HG03159 (cell line): ENCODE measurements at regions not wholly inside any gene's neighbourhood (a gene's known extent, or its start where the extent isn't known, plus 50 kb on each side); places are given as distances from the start of the nearest gene placed in this dataset.

Experiments used
- ATAC-seq: cut with Tn5 transposase; IDR thresholded peaks from one replicate; pipeline ENCODE4 v1.9.1; 2021; ENCODE audit warnings: mild to moderate bottlenecking, moderate library complexity; ENCODE audit not compliant: unreplicated experiment

DNA sequence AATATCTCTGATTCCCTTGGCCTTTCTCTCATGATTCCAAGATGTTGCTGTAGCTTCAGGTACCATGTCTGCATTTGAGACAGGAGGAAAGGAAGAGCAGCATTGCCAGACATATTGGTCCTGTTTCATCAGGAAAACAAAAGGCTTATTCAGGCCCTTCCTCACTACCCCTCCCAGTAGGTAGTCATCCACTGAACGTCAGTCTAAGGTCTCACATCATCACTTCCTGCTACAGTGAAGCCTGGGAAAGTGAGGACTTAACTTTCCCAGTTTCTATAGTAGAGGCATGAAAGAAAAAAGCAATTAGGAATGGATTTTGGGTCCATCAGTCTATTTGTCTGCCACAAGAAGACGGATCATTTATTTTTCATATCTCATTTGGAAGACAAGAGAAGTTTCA lies 85.7 kb upstream of the SOX4 start:
- no peak for ATAC-seq

DNA sequence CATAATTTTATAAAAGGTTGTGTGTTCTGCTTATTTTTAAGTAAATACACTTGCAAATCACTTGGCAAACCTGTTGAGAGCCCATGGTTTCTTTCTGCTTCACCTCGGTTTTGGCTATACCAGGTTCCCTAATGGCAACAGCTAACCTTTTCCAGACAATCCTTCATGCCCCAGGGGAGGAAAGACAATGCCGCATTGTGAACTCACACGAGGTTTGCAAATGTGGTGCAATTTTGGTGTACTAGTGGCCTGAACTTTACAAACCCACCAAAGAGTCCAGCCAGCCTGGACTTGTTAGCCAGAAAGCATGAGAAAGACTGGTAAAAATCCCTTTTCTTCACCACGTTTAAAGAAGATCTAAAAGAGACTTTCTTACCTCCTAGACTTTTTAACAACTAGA lies 84.8 kb upstream of the SOX4 start:
- ATAC-seq, result no peak

- ATAC-seq, result no peak
Observed at GRCh38 chr6:21511891-21512550, 81.5 kb upstream of the SOX4 start.

GRCh38 chr6:21514288-21514687 lies 79.3 kb upstream of the SOX4 start:
- no peak for ATAC-seq

DNA sequence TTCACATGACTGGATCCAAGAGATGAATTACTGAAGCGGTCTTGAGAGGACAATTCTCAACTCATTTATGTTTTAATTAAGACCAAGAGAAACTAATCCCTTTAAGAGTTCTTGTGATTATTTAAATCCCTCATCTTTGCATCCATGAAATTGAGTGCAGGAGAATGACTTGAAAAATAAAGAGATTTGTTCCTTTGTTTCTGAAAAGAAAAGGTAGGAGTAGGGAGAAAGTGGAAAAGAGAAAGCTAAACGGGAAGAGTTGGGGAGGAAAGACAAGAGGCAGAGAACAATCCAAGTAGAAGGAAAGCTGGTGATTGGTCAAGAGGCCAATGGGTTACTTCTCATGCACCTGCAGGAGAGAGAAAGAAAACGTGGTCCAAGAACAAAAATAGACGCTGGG lies 75.2 kb upstream of the SOX4 start:
- no peak for ATAC-seq

DNA sequence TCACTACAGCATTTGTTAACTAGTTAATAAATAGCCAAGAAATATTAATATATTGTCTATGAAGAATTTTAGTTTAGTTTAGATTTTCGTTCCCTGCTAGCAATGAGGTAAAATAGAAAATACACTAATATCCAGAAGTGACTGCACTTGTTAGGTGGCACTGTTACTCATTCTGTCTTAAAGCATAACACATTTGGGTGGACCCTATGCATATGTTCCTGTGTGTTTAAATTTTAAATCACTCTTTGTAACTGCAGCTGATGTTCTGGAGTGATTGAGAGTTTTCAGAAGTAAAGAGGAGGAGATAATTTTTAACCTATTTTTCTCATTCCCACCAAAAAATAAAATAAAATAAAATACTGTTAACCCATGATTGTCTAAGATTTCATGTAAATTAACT lies 73.9 kb upstream of the SOX4 start:
- no peak for ATAC-seq

DNA sequence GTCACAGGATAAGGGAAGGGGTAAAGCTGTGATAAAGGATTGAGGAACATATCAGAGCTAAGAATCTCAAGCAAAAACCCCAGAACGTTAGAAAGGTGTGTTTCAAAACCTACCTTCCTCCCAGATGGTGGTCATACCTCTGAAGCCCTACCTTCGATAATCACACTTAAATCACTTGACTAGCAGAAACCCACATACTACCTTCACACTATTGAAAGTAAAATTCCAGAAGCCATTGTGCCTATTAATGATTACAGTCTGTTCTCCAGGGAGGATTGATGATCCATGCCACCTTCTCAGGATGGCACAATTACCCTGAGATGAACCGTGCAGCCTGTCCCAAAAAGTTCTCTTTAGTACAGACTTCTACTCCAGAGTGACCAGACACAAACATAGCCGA lies 72.3 kb upstream of the SOX4 start:
- no peak for ATAC-seq

DNA sequence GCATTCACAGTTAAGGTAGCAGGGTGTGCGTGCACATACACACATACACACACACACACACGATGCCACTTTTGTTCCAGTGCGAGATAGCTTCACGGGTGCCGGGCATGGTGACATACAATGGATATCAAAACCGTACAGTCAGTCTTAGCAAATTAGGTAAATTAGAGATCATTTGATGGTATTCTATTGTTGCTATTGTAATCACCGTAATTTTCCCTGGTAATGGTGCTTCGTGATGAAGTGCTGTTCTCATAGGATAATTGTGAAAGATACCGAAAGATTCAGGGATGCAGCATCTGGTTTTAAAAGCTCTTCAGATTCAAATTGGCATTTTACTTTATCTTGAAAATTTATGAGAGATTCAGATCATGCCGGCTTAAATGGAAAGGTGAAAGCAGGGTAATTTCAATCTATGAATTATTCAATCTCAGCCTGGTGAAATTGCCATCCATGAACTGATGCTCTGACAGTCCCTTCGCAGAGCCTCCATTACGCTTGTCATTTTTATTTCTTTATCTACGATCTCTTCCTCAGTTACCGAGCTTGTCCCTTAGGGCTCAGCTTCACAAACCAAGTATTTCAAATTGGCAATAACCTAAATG lies 71.3 kb upstream of the SOX4 start:
- ATAC-seq, result no peak

DNA sequence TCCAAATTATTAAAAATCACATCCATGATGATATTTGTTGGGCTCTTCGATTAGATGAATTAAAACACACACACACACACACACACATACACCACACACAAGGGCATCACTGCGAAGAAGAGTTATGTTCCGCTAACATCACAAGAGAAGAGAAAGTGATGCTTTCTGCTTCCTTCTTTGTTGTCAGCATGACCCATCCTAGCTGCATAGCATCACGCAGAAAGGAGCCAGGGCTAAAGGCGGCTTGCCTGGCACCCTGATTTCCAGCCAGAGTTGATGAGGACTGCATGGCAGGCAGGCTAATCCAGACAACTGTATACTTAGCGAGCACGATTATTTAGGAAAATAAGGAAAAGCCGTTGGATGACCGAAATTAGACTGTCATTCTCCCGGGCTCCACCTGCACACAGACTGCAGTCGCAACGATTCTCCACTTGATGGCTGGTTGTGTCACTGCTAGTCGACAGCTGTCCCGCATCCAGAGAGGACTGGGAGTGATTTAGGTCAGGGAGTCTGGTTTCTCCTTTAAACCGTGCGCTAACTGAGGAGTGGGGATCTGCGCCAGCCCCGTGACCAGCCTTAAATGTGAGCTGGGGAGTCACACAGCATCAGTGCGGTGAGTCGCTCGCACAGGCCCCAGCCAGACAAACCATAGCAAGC lies 70.6 kb upstream of the SOX4 start:
- ATAC-seq, result no peak

DNA sequence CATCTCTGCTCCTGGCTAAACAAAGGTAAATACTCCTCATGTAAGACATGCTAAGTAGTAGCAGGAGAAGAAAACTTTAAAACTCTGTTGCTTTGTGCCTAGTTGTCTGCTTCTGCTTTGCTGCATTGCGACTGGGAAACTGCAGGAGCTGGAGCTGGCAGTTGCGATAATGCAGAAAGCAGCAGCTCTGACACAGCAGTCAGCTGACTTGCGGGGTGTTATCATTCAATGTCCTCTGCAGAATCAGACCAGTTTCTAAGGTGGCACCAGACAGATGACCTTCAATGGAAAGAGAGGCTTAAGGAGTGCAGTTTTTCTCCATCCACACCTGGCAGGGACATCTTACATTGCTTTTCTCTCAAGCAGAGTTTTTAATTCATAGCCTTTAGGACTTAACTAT lies 69.9 kb upstream of the SOX4 start:
- ATAC-seq, result no peak

- ATAC-seq, result no peak
Observed at GRCh38 chr6:21524201-21524600, 69.3 kb upstream of the SOX4 start.

DNA sequence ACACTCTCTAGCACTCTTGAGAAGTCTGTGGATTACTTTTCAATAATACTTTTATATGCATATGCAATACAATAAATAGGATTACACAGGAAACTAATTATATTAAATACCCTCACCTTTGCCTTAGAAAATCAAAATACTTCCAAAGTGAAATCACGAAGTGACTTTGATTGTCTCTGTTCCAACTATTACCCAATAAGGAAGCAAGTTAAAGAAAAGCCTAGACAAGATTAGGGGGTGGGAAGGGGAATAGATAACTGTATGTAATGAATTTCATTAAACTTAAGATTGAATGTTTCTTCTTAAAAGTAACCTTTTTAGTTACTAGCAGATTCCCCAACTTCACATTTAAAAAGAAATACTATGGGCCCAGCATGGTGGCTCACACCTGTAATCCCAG lies 66.6 kb upstream of the SOX4 start:
- no peak for ATAC-seq

DNA sequence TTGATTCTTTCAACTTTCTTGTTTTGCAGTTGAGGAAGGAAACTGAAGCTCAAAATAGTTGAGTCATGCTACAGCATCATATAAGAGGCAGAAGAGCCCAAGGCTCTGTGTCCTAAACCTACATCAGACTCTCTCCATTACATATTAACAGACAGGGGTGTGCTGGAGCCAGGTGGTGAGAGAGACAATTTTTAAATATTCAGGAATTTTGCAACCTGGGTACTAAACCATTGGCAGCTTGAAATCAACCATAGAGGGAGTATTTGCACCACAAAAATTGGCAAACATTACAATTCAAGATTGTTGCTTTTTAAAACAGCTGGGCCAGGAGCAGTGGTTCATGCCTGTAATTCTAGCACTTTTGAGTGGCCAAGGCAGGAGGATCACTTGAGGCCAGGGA lies 65.8 kb upstream of the SOX4 start:
- ATAC-seq, result no peak

DNA sequence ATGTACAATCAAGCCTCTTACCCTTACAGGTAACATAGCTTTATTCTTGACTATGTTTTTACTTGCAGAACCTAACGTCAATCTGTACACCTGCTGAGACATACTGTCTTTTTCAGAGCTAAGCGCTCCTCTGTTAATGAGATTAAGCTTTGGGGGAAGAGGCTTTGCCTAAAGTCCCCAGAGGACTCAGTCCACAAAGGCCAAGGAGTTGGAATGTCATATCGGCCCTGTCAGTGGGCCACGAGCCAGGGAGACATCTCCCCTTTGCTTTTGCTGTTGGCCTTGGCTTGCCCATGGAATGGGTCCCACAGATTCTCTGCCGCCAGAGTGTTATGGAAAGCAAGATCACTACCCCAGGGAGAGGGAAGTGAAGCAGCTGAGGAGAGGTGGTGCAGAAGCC lies 64.1 kb upstream of the SOX4 start:
- ATAC-seq, result no peak

DNA sequence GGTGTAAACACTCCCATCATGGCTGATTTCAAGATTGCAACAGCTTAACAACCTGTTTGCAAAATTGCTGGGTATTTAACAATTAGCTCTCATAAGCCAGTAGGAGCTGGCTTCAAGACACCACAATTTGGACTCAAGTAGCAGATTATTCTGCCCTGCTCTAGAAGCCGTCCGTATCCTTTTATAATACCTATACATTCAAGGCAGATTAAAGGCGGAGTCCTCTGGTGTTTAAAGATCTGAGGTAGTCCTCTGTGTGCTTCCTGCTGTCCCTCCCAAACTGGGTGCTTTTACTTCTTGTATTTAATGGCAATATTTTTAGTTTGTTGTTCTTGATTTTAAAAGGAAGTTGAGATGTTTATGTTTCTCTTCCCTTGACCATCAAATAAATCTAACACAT lies 62.2 kb upstream of the SOX4 start:
- ATAC-seq, result no peak

GRCh38 chr6:21533678-21534077 lies 59.9 kb upstream of the SOX4 start:
- ATAC-seq, result no peak

GRCh38 chr6:21536280-21536766 lies 57.2 kb upstream of the SOX4 start:
- ATAC-seq, result no peak

DNA sequence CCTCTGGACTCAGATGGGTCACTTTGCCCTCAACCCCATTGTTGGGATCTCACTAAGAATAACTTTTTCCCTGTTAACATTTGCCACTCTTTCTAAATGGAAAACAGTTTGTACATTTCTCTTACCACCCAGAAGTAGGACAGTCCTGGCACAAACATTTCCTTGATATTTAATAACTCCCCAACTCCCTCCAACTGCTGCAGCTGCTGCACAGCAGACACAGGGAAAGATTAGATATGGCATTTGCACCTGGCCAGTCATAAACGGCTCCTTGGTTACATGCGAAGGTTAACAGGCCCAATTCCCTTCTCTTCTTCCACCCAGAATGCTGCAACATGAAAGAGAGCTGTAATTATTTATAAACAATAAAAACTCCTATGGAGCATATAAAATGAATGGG lies 55.9 kb upstream of the SOX4 start:
- ATAC-seq, result no peak

- no peak for ATAC-seq
Observed at GRCh38 chr6:21538186-21538798, 55.3 kb upstream of the SOX4 start.

- ATAC-seq, result no peak
Observed at GRCh38 chr6:21539621-21540100, 53.9 kb upstream of the SOX4 start.
